ENCODE measurements at regions not wholly inside any gene's neighbourhood (a gene's known extent, or its start where the extent isn't known, plus 50 kb on each side); places are given as distances from the start of the nearest gene placed in this dataset.

GRCh38 chr14:98564541-98564940, 707.5 kb downstream of the BCL11B start:
- TF ChIP-seq USF1 (IDR thresholded peaks at IDR 0.05; ENCODE audit: borderline replicate concordance, low read depth) (no peak), JUND (IDR thresholded peaks at IDR 0.05) (no peak), ELF1 (IDR thresholded peaks at IDR 0.05) (no peak), MXI1 (IDR thresholded peaks at IDR 0.05; ENCODE audit: low read depth, low read length) (no peak), FOXJ3 (CRISPR knock-in tag; IDR thresholded peaks at IDR 0.05) (no peak), RFX5 (IDR thresholded peaks at IDR 0.05; ENCODE audit: low read length) (no peak), TAF1 (IDR thresholded peaks at IDR 0.05; ENCODE audit: borderline replicate concordance, low read depth, low read length) (no peak), ZBTB33 (IDR thresholded peaks at IDR 0.05; ENCODE audit: borderline replicate concordance, low read depth) (no peak), POLR2AphosphoS5 (IDR thresholded peaks at IDR 0.05; ENCODE audit: low read depth, low read length) (no peak)
- DNase-seq: no peak
- Histone ChIP-seq H3F3A (replicated peaks; ENCODE audit: insufficient read depth) (no peaks in the 10 kb centered on the region), H4K20me1 (ENCODE audit: insufficient read depth) (no peaks in the 10 kb centered on the region), H3K79me2 (ENCODE audit: insufficient read depth) (no peaks in the 10 kb centered on the region), H3K9ac (no peak overlapping the region), H3K27me3 (ENCODE audit: insufficient read depth) (no peaks in the 10 kb centered on the region), H3K36me3 (replicated peaks in 1 of 2; ENCODE audit: control insufficient read depth in 1 of 2, insufficient read depth in 2 of 2, low read length in 1 of 2) (no peaks in the 10 kb centered on the region), H3K9me3 (no peaks in the 10 kb centered on the region), H3K9me2 (no peaks in the 10 kb centered on the region), H3K4me3 (ENCODE audit: low read depth in 2 of 2, low read length in 1 of 2) (no peak overlapping the region), H3K27ac (ENCODE audit: low read depth in 2 of 2, low read length in 1 of 2) (no peak overlapping the region), H2AFZ (ENCODE audit: low read depth) (no peak overlapping the region), H3K4me1 (ENCODE audit: control insufficient read depth in 1 of 2, insufficient read depth in 2 of 2, low read depth in 1 of 2, low read length in 1 of 2) (no peaks in the 10 kb centered on the region), H3K4me2 (no peak overlapping the region)
- ChIA-PET POLR2A (no interaction called here), CTCF (no interaction called here)

GRCh38 chr14:98571104-98571503, 700.9 kb downstream of the BCL11B start:
- ChIA-PET CTCF (no interaction called here), POLR2A (no interaction called here)
- Histone ChIP-seq H3K79me2 (ENCODE audit: insufficient read depth) (no peaks in the 10 kb centered on the region), H3K4me3 (ENCODE audit: low read depth in 2 of 2, low read length in 1 of 2) (no peak overlapping the region), H3K9me2 (no peaks in the 10 kb centered on the region), H3K9me3 (no peaks in the 10 kb centered on the region; the same call in 1 of the 2 replicates), H3K27me3 (ENCODE audit: insufficient read depth) (no peaks in the 10 kb centered on the region), H3K4me1 (ENCODE audit: control insufficient read depth in 1 of 2, insufficient read depth in 2 of 2, low read depth in 1 of 2, low read length in 1 of 2) (no peaks in the 10 kb centered on the region), H3K27ac (ENCODE audit: low read depth in 2 of 2, low read length in 1 of 2) (no peak overlapping the region), H3K4me2 (no peak overlapping the region), H3F3A (replicated peaks; ENCODE audit: insufficient read depth) (no peaks in the 10 kb centered on the region), H4K20me1 (ENCODE audit: insufficient read depth) (no peaks in the 10 kb centered on the region), H2AFZ (ENCODE audit: low read depth) (no peak overlapping the region), H3K36me3 (replicated peaks in 1 of 2; ENCODE audit: control insufficient read depth in 1 of 2, insufficient read depth in 2 of 2, low read length in 1 of 2) (no peaks in the 10 kb centered on the region), H3K9ac (no peak overlapping the region)
- DNase-seq: no peak
- WGBS (ENCODE audit: low lambda C conversion rate): 7% methylated on average over 2 of the region's 2 CpGs
- TF ChIP-seq GATA2 (CRISPR knock-in tag; IDR thresholded peaks at IDR 0.05) (no peak), RCOR1 (IDR thresholded peaks at IDR 0.05; ENCODE audit: low read length) (no peak), RXRA (IDR thresholded peaks at IDR 0.05; ENCODE audit: borderline replicate concordance, low read depth) (no peak)

Data from SK-N-SH (cell line).